Gastrocnemius medialis (tissue), 4 donors: ENCODE measurements at regions not wholly inside any gene's neighbourhood (a gene's known extent, or its start where the extent isn't known, plus 50 kb on each side); places are given as distances from the start of the nearest gene placed in this dataset.

Experiments
- POLR2A ChIP-seq, 2 donors: fragments of 450-650 bp; IDR thresholded peaks; one replicate each; pipeline ENCODE4 v1.6.1; 2017; ENCODE audit warnings: antibody characterized with exemption in 2 of 2, mild to moderate bottlenecking in 2 of 2, moderate library complexity in 2 of 2
- TF ChIP-seq, protein P1 (sequence below), 5 experiments: fragments of 450-650 bp in 3 of 5; fragments of 200-600 bp in 2 of 5; sonication (generic) in 2 of 5; IDR thresholded peaks in 4 of 5; conservative IDR thresholded peaks in 1 of 5; 1 replicate in 4 of 5; 2 replicates in 1 of 5; pipeline ENCODE4 v1.5.1; 2016 to 2019; ENCODE audit warnings: antibody characterized with exemption in 5 of 5, mild to moderate bottlenecking in 3 of 5, moderate library complexity in 3 of 5

- TF ChIP-seq POLR2A (IDR thresholded peaks at IDR 0.05): no peak
- TF ChIP-seq, protein P1, sequence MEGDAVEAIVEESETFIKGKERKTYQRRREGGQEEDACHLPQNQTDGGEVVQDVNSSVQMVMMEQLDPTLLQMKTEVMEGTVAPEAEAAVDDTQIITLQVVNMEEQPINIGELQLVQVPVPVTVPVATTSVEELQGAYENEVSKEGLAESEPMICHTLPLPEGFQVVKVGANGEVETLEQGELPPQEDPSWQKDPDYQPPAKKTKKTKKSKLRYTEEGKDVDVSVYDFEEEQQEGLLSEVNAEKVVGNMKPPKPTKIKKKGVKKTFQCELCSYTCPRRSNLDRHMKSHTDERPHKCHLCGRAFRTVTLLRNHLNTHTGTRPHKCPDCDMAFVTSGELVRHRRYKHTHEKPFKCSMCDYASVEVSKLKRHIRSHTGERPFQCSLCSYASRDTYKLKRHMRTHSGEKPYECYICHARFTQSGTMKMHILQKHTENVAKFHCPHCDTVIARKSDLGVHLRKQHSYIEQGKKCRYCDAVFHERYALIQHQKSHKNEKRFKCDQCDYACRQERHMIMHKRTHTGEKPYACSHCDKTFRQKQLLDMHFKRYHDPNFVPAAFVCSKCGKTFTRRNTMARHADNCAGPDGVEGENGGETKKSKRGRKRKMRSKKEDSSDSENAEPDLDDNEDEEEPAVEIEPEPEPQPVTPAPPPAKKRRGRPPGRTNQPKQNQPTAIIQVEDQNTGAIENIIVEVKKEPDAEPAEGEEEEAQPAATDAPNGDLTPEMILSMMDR (IDR thresholded peaks at IDR 0.05 in 4 of 5, conservative IDR thresholded peaks at IDR 0.05 in 1 of 5): no peak
These were observed 388.9 kb downstream of the ZEB2 start for GRCh38 chr2:144131042-144131441.
